AG08396 (cell line): ENCODE measurements at regions not wholly inside any gene's neighbourhood (a gene's known extent, or its start where the extent isn't known, plus 50 kb on each side); places are given as distances from the start of the nearest gene placed in this dataset.

Experiments
- DNase-seq: peaks from one replicate; pipeline ENCODE4 v3.0.0; 2012; ENCODE audit warnings: low spot score, mixed read lengths

- peak; percentile 85 for DNase-seq
Measured at GRCh38 chr2:120589771-120590608, 145.7 kb upstream of the GLI2 start.

DNA sequence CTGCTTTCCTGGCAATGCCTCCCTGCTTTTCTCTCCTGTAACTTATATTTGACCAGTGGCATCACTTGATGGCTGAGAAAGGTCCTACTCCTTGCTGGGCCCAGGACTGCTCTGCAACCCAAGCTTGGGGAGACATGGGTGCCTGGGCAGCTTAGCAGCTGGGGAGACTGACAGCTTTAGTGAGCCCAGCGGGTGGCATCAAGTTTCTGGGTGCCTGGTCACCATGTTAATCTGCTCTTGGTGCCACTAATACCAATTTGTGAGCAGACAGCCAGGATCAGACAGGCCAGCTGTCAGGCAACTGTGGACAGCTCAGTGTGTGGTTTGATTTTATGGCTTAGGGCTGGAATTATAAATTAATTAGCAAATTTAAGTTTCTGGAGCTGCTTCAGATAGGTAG is 144.8 kb upstream of the GLI2 start:
- no peak for DNase-seq

GRCh38 chr2:120591572-120591971 is 144.1 kb upstream of the GLI2 start:
- DNase-seq, result no peak

DNA sequence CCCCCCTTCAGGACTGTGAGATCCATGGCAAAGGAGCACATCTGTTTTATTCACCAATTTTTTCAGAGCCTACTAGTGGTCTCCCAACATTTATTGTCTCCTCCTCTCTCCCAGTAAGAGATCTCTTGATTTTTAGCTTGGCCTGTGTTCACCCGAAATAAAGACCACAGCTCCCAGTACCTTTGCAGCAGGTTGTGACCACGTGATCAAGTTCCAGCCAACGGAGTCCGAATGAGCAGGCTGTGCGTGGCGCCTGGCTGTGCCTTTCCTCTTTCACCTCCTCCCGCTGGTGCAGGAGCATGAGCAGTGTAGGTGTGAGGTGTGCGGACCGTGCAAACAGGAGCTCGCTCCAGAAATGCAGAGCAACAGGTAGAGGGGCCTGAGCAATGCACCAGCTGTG is 143.6 kb upstream of the GLI2 start:
- no peak for DNase-seq

DNA sequence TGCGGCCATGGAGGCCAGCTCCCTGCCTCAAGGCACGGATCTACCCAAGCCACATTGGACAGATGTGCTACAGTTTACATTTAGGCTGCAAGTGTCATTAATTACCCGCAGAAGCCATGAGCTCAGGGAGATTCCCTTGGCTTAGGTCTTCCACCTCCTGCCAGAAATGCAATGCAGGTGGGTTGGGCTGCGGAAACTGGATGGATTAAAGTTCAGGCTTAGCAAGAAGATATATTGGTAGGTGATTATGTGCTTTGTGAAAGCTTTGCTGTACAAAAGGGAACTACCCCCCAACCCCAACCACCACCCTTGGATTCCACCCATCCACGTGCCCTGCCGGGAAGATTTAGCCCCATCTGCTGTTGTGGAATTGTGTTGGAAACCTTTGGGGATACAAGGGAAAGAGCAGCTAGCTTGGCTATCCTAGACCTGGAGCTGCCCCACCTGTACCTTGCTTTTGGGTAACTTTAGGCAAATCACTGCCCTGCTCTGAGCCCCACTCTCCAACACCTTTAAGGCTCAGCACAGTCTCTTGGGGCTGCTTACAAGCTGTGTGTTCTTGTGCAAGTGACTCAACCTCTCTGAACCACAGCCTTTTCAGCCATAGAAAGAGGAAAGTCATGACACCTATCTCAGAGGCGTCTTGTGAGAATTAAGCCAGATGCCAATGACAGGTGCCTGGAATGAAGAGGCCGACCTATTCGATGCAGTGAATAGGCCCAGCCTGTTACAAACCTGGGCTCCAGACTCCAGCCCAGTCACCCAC is 141.6 kb upstream of the GLI2 start:
- DNase-seq, result no peak

- DNase-seq, result no peak
Measured at GRCh38 chr2:120594856-120595685, 140.6 kb upstream of the GLI2 start.

DNA sequence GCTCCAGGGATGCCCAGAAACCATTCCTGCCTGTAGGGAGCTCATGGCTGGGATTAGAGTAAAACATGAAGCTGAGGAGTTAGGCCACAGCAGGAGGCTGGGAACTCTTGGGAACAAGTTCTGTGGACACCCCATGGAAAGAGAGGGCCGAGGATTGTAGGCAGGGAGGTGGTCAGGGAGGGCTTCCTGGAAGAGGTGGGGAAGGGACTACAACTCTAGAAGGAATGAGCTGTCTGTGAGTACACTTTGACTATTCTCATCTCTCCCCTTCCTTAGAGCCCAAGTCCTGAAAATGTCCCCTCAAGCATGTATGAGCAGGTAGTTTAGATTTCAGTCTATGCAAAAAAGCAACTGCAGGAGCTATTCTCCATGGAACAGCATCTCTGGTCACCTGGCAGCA is 139.9 kb upstream of the GLI2 start:
- no peak for DNase-seq

- no peak for DNase-seq
Measured at GRCh38 chr2:120596191-120596811, 139.4 kb upstream of the GLI2 start.

DNA sequence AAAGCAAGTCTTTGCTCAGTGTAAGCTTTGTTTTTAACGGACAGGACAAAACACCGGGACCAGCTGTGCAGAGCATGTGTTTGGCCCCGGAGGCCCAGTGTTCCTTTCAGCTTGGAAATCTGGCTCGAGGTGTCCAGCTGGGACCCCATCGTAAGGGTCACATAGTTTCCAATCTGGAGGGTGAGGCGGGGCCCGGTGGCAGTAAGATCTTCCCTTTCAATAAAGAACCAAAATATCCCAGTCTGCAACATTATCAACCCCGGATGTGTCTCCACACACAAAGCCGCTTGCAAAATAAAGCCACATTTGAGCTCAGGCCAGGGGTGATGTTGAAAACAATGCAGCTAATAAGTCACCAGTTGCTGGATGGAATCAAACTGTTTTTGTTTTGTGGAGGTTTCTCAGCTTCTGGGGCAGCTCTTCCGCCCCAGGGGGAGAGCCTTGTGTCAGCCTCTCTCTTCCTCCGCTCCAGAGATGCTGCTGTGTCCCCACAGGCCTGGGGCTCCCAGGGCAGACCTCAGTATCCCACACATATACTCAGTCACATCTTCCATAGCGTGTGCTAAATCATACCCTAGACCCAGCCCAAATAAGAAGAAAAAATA is 138.6 kb upstream of the GLI2 start:
- DNase-seq, result peak; percentile 63

- no peak for DNase-seq
Measured at GRCh38 chr2:120597595-120598193, 138.0 kb upstream of the GLI2 start.

DNA sequence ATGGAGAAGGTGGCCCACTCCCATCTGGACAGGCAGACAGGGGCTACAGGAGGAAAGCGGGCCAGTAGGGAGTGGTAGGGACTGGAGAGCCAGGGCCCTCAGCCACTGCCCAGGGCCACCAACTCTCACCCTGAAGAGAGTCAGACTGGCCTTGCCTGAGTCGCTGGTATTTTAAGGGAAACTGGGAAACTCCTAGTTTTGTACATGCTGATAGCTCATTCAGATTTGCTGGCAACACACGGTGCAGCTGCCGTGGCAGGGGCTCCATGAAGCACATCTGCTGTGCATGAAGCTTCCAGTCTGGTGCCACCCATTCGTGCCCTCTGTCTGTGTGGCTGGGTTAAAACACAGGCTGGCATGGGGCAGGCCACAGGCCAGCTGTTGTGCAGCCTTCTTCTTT is 137.3 kb upstream of the GLI2 start:
- DNase-seq, result no peak

DNA sequence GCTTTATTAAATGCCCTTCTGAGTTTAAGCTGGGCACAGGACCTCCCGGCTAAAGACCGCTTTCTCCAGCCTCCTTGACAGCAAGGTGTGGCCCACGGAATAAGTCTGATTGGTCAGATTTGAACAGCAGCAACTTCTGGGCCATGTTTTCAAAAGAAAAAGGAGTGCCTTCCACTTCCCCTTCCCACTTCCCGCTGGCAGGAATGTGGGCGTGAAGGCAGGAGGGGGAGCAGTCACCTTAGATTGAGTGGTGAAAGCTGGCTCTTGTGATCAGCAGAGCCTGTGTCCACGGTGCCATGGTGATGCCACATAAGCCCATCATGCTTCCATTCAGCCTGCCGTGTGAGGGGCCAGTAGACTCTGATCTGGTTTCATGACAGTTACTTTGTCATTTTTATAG is 136.6 kb upstream of the GLI2 start:
- DNase-seq, result no peak

DNA sequence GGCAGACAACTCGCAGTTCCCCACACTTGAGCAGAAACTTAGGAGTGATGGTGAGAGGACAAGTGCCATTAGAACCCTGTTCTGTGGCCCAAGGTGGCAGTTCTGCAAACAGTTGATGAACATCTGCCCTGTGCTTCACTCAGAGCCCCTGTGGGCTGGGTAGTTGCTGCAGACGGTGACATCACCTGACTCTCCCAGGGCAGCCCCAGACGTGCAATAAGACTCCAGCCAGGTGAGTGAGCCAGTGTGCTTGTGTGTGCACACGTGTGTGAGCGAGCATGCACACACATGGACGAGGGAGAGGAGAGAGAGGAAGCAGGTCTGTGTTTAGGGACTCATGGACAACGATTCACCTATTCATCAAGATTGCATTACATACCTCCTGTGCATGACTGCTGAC is 136.0 kb upstream of the GLI2 start:
- DNase-seq, result no peak

DNA sequence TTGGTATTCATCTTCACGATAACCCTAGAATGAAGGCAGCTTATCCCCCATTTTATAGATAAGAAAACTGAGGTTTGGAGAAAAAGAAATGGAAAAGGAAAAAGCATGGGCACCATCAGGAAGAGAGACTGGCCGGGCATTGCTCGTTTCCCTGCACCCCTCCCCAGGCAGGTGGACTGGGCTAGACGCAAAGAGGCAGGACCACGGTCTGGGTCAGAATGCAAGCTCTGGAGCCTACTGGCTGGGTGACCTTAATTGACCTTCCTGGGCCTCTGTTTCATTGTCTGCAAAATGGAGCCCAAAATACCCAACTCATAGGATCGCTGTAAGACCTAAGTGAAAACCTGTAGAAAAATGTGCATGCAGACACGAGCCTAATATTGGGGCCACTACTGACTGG is 135.3 kb upstream of the GLI2 start:
- DNase-seq, result no peak

- no peak for DNase-seq
Measured at GRCh38 chr2:120600786-120601185, 134.9 kb upstream of the GLI2 start.

GRCh38 chr2:120601566-120601965 is 134.1 kb upstream of the GLI2 start:
- no peak for DNase-seq

GRCh38 chr2:120602251-120602650 is 133.4 kb upstream of the GLI2 start:
- no peak for DNase-seq

DNA sequence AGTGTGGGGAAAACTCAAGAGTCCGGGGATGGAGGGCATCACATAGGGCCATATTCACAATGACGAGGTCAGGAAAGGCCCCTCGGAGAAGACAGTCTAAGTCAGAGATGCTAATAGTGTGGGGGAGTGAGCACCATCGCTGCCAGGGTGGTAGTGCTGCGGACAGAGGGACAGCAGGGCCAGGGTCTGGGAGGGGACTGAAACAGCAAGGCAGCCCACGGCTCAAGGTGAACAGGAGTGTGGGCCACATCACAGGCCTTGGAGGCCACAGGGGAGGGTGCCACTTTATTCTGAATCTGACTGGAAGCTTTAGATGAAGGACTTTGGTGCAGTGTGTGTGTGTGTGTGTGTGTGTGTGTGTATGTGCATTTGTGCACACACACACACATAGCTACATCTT is 130.9 kb upstream of the GLI2 start:
- no peak for DNase-seq

DNA sequence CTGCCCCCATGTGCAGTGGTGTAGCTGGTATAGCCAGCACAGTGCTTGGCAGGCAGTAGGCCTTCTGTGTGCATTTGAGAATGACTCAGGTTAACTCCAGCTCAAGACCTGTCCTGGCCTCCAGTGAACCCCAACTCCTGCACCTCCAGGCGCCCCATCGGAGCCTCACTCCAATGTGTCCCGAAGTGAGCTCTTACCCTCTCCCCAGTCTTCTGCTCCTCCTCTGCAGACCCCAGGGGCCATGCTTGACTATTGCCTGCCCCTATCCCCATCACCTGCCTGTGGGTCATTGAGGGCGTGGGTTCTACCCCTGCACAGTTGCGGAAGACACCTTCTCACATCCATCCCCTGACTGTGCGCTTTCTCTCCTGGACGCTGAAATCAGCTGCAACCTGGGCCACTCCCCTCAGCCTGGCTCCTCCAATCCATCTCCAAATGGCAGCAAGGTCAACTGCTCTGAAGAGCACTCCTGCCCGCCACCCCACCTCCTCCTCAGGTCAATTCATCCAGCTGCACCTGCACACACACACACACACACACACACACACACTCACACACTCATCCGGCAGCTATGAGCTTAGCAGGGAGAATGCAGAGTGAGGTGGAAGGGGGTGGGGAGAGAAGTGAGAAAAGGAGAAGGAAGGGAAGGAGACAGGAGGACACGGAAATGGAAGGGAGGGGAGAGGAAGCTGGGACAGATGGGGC is 130.3 kb upstream of the GLI2 start:
- DNase-seq, result no peak

GRCh38 chr2:120606280-120606679 is 129.4 kb upstream of the GLI2 start:
- DNase-seq, result no peak

GRCh38 chr2:120606931-120607330 is 128.7 kb upstream of the GLI2 start:
- no peak for DNase-seq
